A549 (cell line): ENCODE measurements at regions not wholly inside any gene's neighbourhood (a gene's known extent, or its start where the extent isn't known, plus 50 kb on each side); places are given as distances from the start of the nearest gene placed in this dataset.

Experiments
- ATAC-seq, 2 experiments: fragments of 200-7000 bp in 1 of 2; fragments of >200 bp in 1 of 2; cut with Nextera tagmentation in 1 of 2; cut with Tn5 transposase in 1 of 2; 3 replicates each; pipeline versions ENCODE4 v1.8.0 to v1.9.1; 2018 to 2020; ENCODE audit warnings: mild to moderate bottlenecking in 1 of 2, moderate library complexity in 1 of 2
- CTCF ChIA-PET: fragments of 300-600 bp; sonication (Branson Sonifier 250); formaldehyde crosslinking; extraction: SDS; loops from one replicate; lab custom pipeline; 2021; ENCODE audit warnings: antibody characterized with exemption, inconsistent platforms; lab: Yijun Ruan, JAX
- POLR2A ChIA-PET: fragments of 350-600 bp; formaldehyde crosslinking; extraction: SDS; loops from one replicate; lab custom pipeline; 2021; ENCODE audit warnings: antibody characterized with exemption, inconsistent platforms; lab: Yijun Ruan, JAX
- DNase-seq, 2 experiments: peaks; one replicate each; pipeline versions ENCODE4 v3.0.0 to v3.0.0-alpha.2; 2011 to 2016; ENCODE audit warnings: low read depth in 1 of 2, low spot score in 1 of 2
- FAIRE-seq: peaks from 2 replicates; lab custom pipeline; 2011; peaks lifted over from hg19 to GRCh38; lab: Jason Lieb, UNC
- H3K27ac ChIP-seq, 2 experiments: fragments of >200 bp; sonication (Bioruptor Twin); formaldehyde crosslinking; 3 replicates each; pipeline ENCODE4 v1.5.1; 2016 to 2017
- H3K4me1 ChIP-seq: fragments of >200 bp; sonication (Bioruptor Twin); formaldehyde crosslinking; 3 replicates; pipeline ENCODE4 v1.6.1; 2016
- H3K4me2 ChIP-seq: fragments of >200 bp; sonication (Bioruptor Twin); formaldehyde crosslinking; 3 replicates; pipeline ENCODE4 v1.6.1; 2016
- H3K4me3 ChIP-seq: fragments of >200 bp; sonication (Bioruptor Twin); formaldehyde crosslinking; 3 replicates; pipeline ENCODE4 v1.5.1; 2016
- H3K9me3 ChIP-seq: fragments of >200 bp; sonication (Bioruptor Twin); formaldehyde crosslinking; 3 replicates; pipeline ENCODE4 v1.6.1; 2016
- BHLHE40 ChIP-seq: IDR thresholded peaks from 2 replicates; pipeline ENCODE4 v1.6.1; 2012; ENCODE audit warnings: low read depth, low read length, inconsistent platforms
- CBX2 ChIP-seq: fragments of 200-600 bp; sonication (generic); IDR thresholded peaks from 2 replicates; pipeline ENCODE4 v1.6.1; 2016; ENCODE audit warnings: low read depth, mild to moderate bottlenecking, borderline replicate concordance
- EHF ChIP-seq: fragments of 250-450 bp; sonication (Bioruptor Pico); IDR thresholded peaks from 2 replicates; pipeline ENCODE4 v1.5.0; 2020; ENCODE audit warnings: mild to moderate bottlenecking
- EP300 ChIP-seq, 2 experiments: fragments of >200 bp; sonication (Bioruptor Twin); formaldehyde crosslinking; IDR thresholded peaks; 2 replicates in 1 of 2; 3 replicates in 1 of 2; pipeline ENCODE4 v1.6.1; 2016 to 2017
- ESRRA ChIP-seq: fragments of 150-350 bp; IDR thresholded peaks from 2 replicates; pipeline ENCODE4 v1.6.1; 2014; ENCODE audit warnings: mild to moderate bottlenecking, low read length, borderline replicate concordance
- FOSB ChIP-seq: fragments of 250-450 bp; sonication (Bioruptor Pico); IDR thresholded peaks from 2 replicates; pipeline ENCODE4 v1.5.0; 2020; ENCODE audit warnings: mild to moderate bottlenecking, moderate library complexity
- FOSL2 ChIP-seq, 2 experiments: fragments of 450-650 bp in 1 of 2; fragments of >200 bp in 1 of 2; sonication (Bioruptor Twin) in 1 of 2; formaldehyde crosslinking; IDR thresholded peaks; 2 replicates each; pipeline versions ENCODE4 v1.5.0 to v1.6.1; 2016 to 2020; ENCODE audit warnings: mild to moderate bottlenecking in 1 of 2, moderate library complexity in 1 of 2
- GATA3 ChIP-seq: IDR thresholded peaks from 2 replicates; pipeline ENCODE4 v1.6.1; 2012; ENCODE audit warnings: borderline replicate concordance
- HOXA7 ChIP-seq: fragments of 250-450 bp; sonication (Bioruptor Pico); IDR thresholded peaks from 2 replicates; pipeline ENCODE4 v1.5.0; 2020; ENCODE audit warnings: mild to moderate bottlenecking, moderate library complexity
- HOXB13 ChIP-seq: fragments of 250-450 bp; sonication (Bioruptor Pico); IDR thresholded peaks from 2 replicates; pipeline ENCODE4 v1.5.0; 2020; ENCODE audit warnings: low read depth, mild to moderate bottlenecking, moderate library complexity
- HOXB5 ChIP-seq: fragments of 250-450 bp; sonication (Bioruptor Pico); IDR thresholded peaks from 2 replicates; pipeline ENCODE4 v1.5.0; 2020; ENCODE audit warnings: mild to moderate bottlenecking, moderate library complexity
- JUN ChIP-seq, 2 experiments: fragments of >200 bp; sonication (Bioruptor Twin); formaldehyde crosslinking; IDR thresholded peaks; 2 replicates in 1 of 2; 3 replicates in 1 of 2; pipeline ENCODE4 v1.6.1; 2016 to 2017
- JUNB ChIP-seq: fragments of >200 bp; sonication (Bioruptor Twin); formaldehyde crosslinking; IDR thresholded peaks from 2 replicates; pipeline ENCODE4 v1.6.1; 2016
- MYC ChIP-seq: IDR thresholded peaks from 2 replicates; pipeline ENCODE4 v1.6.1; 2012; ENCODE audit warnings: mild to moderate bottlenecking, inconsistent platforms, low read length, improper control_type of control experiment, borderline replicate concordance
- NFE2L2 ChIP-seq: fragments of 150-350 bp; conservative IDR thresholded peaks from 2 replicates; pipeline ENCODE4 v1.6.1; 2014; ENCODE audit warnings: low read length
- NPAS2 ChIP-seq: fragments of 250-450 bp; sonication (Bioruptor Pico); IDR thresholded peaks from 2 replicates; pipeline ENCODE4 v1.8.0; 2022; ENCODE audit warnings: mild to moderate bottlenecking, moderate library complexity, borderline replicate concordance
- PHF8 ChIP-seq: fragments of 200-600 bp; sonication (generic); IDR thresholded peaks from 2 replicates; pipeline ENCODE4 v1.6.1; 2016; ENCODE audit warnings: low read depth, mild to moderate bottlenecking, antibody characterized with exemption, moderate library complexity, borderline replicate concordance
- POLR2A ChIP-seq: IDR thresholded peaks from 2 replicates; pipeline ENCODE4 v1.6.1; 2012; ENCODE audit warnings: mild to moderate bottlenecking, low read length
- POLR2AphosphoS2 ChIP-seq: conservative IDR thresholded peaks from 2 replicates; pipeline ENCODE4 v1.6.1; 2012; ENCODE audit warnings: low read length, improper control_type of control experiment, inconsistent platforms
- RARB ChIP-seq: fragments of 250-450 bp; sonication (Bioruptor Pico); IDR thresholded peaks from 2 replicates; pipeline ENCODE4 v1.8.0; 2021; ENCODE audit warnings: mild to moderate bottlenecking, moderate library complexity
- RNF2 ChIP-seq: fragments of 200-600 bp; sonication (generic); IDR thresholded peaks from 2 replicates; pipeline ENCODE4 v1.6.1; 2016; ENCODE audit warnings: low read depth, mild to moderate bottlenecking, antibody characterized with exemption, moderate library complexity, borderline replicate concordance
- SMC3 ChIP-seq: fragments of >200 bp; sonication (Bioruptor Twin); formaldehyde crosslinking; IDR thresholded peaks from 3 replicates; pipeline ENCODE4 v1.6.1; 2018; ENCODE audit warnings: inconsistent platforms
- TFCP2L1 ChIP-seq: fragments of 250-450 bp; sonication (Bioruptor Pico); IDR thresholded peaks from 2 replicates; pipeline ENCODE4 v1.5.0; 2021; ENCODE audit warnings: mild to moderate bottlenecking
- TP53 ChIP-seq: fragments of 250-450 bp; sonication (Bioruptor Pico); IDR thresholded peaks from 2 replicates; pipeline ENCODE4 v1.5.0; 2021; ENCODE audit warnings: mild to moderate bottlenecking, moderate library complexity
- USF2 ChIP-seq: fragments of 450-650 bp; IDR thresholded peaks from 2 replicates; pipeline ENCODE4 v1.6.1; 2014; ENCODE audit warnings: antibody characterized with exemption
- WGBS: methylation state at CpG from one replicate; pipeline ENCODE4 v1.1.6; 2017; ENCODE audit errors: missing lambda C conversion rate; 5-methylcytosine and 5-hydroxymethylcytosine counted together

GRCh38 chr17:77852731-77853130 is 105.8 kb upstream of the TNRC6C start:
- WGBS = 70% methylated on average over 15 of the region's 16 CpGs
- ChIA-PET CTCF (interaction anchor here (0.6 to 2.2 kb wide), 2 partner anchors 10 to 11 kb away, joined by 3 to 4 read pairs; no protein-coding TSS in a partner anchor), POLR2A (interaction anchor here (1.0 kb wide), 1 partner anchor 106 kb away, joined by 3 read pairs; the partner anchor contains the start of gene TNRC6C)
- FAIRE-seq = no peak
- no peaks in the 10 kb centered on the region for H3K9me3 ChIP-seq
- DNase-seq = no peak
- H3K27ac ChIP-seq = no peak overlapping the region
- no peaks in the 10 kb centered on the region for H3K4me1 ChIP-seq
- no peak overlapping the region for H3K4me2 ChIP-seq
- H3K4me3 ChIP-seq = no peak overlapping the region
- TF ChIP-seq RNF2 (no peak), TFCP2L1 (CRISPR knock-in tag) (no peak), USF2 (no peak), NFE2L2 (no peak), HOXB13 (no peak)
- ATAC-seq = no peak

GRCh38 chr17:77853191-77853977 is 105.1 kb upstream of the TNRC6C start:
- POLR2A ChIA-PET = interaction anchor here (0.6 to 1.0 kb wide), 3 partner anchors 73 to 105 kb away, joined by 3 to 4 read pairs (median 4); partner anchors contain the start of gene TNRC6C
- Histone ChIP-seq H3K27ac (no peak overlapping the region), H3K9me3 (no peaks in the 10 kb centered on the region), H3K4me3 (no peak overlapping the region), H3K4me1 (no peaks in the 10 kb centered on the region), H3K4me2 (no peak overlapping the region)
- ATAC-seq (no peak), DNase-seq (no peak), FAIRE-seq (no peak)
- CTCF ChIA-PET = interaction anchor here (1.9 to 2.2 kb wide), 2 partner anchors 10 to 311 kb away, joined by 4 to 5 read pairs; no protein-coding TSS in a partner anchor
- 56% methylated on average over 18 of the region's 20 CpGs for WGBS
- 0 out of 2 replicates have a peak, but pooled peaks have one; percentile 7 for TF ChIP-seq POLR2A
- TF ChIP-seq EP300 (IDR thresholded peaks at IDR 0.05) = no peak

- DNase-seq = no peak
- ChIA-PET CTCF (interaction anchor here (1.9 to 2.2 kb wide), 2 partner anchors 9 to 312 kb away, joined by 4 to 5 read pairs; no protein-coding TSS in a partner anchor), POLR2A (interaction anchor here (0.6 to 0.7 kb wide), 2 partner anchors 72 to 104 kb away, joined by 4 read pairs; partner anchors contain the start of gene TNRC6C)
- Histone ChIP-seq H3K27ac (no peak overlapping the region), H3K9me3 (no peaks in the 10 kb centered on the region), H3K4me3 (no peak overlapping the region), H3K4me2 (no peak overlapping the region), H3K4me1 (no peaks in the 10 kb centered on the region)
- no peak for FAIRE-seq
- ATAC-seq = no peak
- WGBS = 74% methylated on average over 11 of the region's 14 CpGs
- TF ChIP-seq SMC3 (no peak), JUN (IDR thresholded peaks at IDR 0.05) (no peak), CBX2 (no peak), NPAS2 (no peak), HOXB5 (CRISPR knock-in tag) (no peak), USF2 (no peak), GATA3 (no peak), RARB (CRISPR knock-in tag) (no peak), ESRRA (no peak), TFCP2L1 (CRISPR knock-in tag) (no peak), EHF (no peak), FOSB (CRISPR knock-in tag) (no peak), PHF8 (no peak), MYC (no peak), TP53 (CRISPR knock-in tag) (no peak), BHLHE40 (no peak), POLR2AphosphoS2 (no peak), JUNB (no peak), FOSL2 (IDR thresholded peaks at IDR 0.05) (no peak), FOSL2 (CRISPR knock-in tag; IDR thresholded peaks at IDR 0.05) (no peak), HOXA7 (CRISPR knock-in tag) (no peak)
Measured at GRCh38 chr17:77854083-77854758, 104.3 kb upstream of the TNRC6C start.
